ENCODE measurements at regions not wholly inside any gene's neighbourhood (a gene's known extent, or its start where the extent isn't known, plus 50 kb on each side); places are given as distances from the start of the nearest gene placed in this dataset.

GRCh38 chr3:35483131-35483530 lies 156.2 kb upstream of the ARPP21 start:
- DNase-seq (ENCODE audit: low read depth in 2 of 2) = no peak

GRCh38 chr3:35484929-35485530 lies 154.3 kb upstream of the ARPP21 start:
- no peak for DNase-seq (ENCODE audit: low read depth in 2 of 2)

GRCh38 chr3:35486295-35486694 lies 153.0 kb upstream of the ARPP21 start:
- no peak for DNase-seq (ENCODE audit: low read depth in 2 of 2)

GRCh38 chr3:35487376-35487775 lies 151.9 kb upstream of the ARPP21 start:
- DNase-seq (ENCODE audit: low read depth in 2 of 2) = no peak

- no peak for DNase-seq (ENCODE audit: low read depth in 2 of 2)
These were observed 150.8 kb upstream of the ARPP21 start for GRCh38 chr3:35488526-35488925.

GRCh38 chr3:35492841-35493240 lies 146.5 kb upstream of the ARPP21 start:
- no peak for DNase-seq (ENCODE audit: low read depth in 2 of 2)

- DNase-seq (ENCODE audit: low read depth in 2 of 2) = no peak
These were observed 140.7 kb upstream of the ARPP21 start for GRCh38 chr3:35498506-35499210.

GRCh38 chr3:35500641-35501350 lies 138.5 kb upstream of the ARPP21 start:
- DNase-seq (ENCODE audit: low read depth in 2 of 2) = no peak

- no peak for DNase-seq (ENCODE audit: low read depth in 2 of 2)
These were observed 136.6 kb upstream of the ARPP21 start for GRCh38 chr3:35502699-35503098.

- no peak for DNase-seq (ENCODE audit: low read depth in 2 of 2)
These were observed 134.1 kb upstream of the ARPP21 start for GRCh38 chr3:35505181-35505580.

- no peak for DNase-seq (ENCODE audit: low read depth in 2 of 2)
These were observed 133.6 kb upstream of the ARPP21 start for GRCh38 chr3:35505772-35506171.

GRCh38 chr3:35519936-35520335 lies 119.4 kb upstream of the ARPP21 start:
- DNase-seq (ENCODE audit: low read depth in 2 of 2) = no peak

- no peak for DNase-seq (ENCODE audit: low read depth in 2 of 2)
These were observed 118.1 kb upstream of the ARPP21 start for GRCh38 chr3:35521196-35521595.

GRCh38 chr3:35522450-35522849 lies 116.9 kb upstream of the ARPP21 start:
- DNase-seq (ENCODE audit: low read depth in 2 of 2) = no peak

- no peak for DNase-seq (ENCODE audit: low read depth in 2 of 2)
These were observed 116.3 kb upstream of the ARPP21 start for GRCh38 chr3:35523074-35523473.

- DNase-seq (ENCODE audit: low read depth in 2 of 2) = no peak
These were observed 115.5 kb upstream of the ARPP21 start for GRCh38 chr3:35523838-35524237.

- DNase-seq (ENCODE audit: low read depth in 2 of 2) = no peak
These were observed 114.5 kb upstream of the ARPP21 start for GRCh38 chr3:35524856-35525255.

- DNase-seq (ENCODE audit: low read depth in 2 of 2) = no peak
These were observed 110.6 kb upstream of the ARPP21 start for GRCh38 chr3:35528728-35529127.

GRCh38 chr3:35529337-35529736 lies 110.0 kb upstream of the ARPP21 start:
- no peak for DNase-seq (ENCODE audit: low read depth in 2 of 2)

- DNase-seq (ENCODE audit: low read depth in 2 of 2) = no peak
These were observed 102.1 kb upstream of the ARPP21 start for GRCh38 chr3:35537265-35537664.

GRCh38 chr3:35544976-35545375 lies 94.3 kb upstream of the ARPP21 start:
- no peak for DNase-seq (ENCODE audit: low read depth in 2 of 2)

GRCh38 chr3:35549690-35550089 lies 89.6 kb upstream of the ARPP21 start:
- DNase-seq (ENCODE audit: low read depth in 2 of 2) = no peak

GRCh38 chr3:35562141-35562540 lies 77.2 kb upstream of the ARPP21 start:
- DNase-seq (ENCODE audit: low read depth in 2 of 2) = no peak

All from activated CD8-positive, alpha-beta memory T cell treated with anti-CD3 and anti-CD28 coated beads for 4 hours (primary cell).